NCI-H2107 treated with DMSO at 0.1 percent for 48 hours (cell line): ENCODE measurements at regions not wholly inside any gene's neighbourhood (a gene's known extent, or its start where the extent isn't known, plus 50 kb on each side); places are given as distances from the start of the nearest gene placed in this dataset.
"Not testable (repeated sequence)": the region's sequence is repeated elsewhere in the genome, so short reads cannot be mapped to it uniquely, and the experiment has no call there.

Source experiments
- DNase-seq: peaks from one replicate; lab custom pipeline; 2025; ENCODE audit not compliant: unreplicated experiment; lab: John Stamatoyannopoulos, UW

DNA sequence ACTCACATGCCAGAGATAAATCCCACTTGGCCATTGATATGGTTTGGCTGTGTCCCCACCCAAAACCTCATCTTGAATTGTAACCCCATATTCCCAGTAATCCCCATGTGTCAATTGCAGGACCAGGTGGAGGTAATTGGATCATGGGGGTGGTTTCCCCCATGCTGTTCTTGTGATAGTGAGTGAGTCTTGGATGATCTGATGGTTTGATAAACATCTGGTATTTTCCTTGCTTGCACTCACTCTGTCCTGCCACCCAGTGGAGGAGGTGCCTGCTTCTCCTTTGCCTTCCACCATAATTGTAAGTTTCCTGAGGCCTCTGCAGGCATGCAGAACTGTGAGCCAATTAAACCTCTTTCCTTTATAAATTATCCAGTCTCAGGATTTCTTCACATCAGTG is 50.4 kb upstream of the B3GAT2 start:
- DNase-seq: not testable (repeated sequence)

DNA sequence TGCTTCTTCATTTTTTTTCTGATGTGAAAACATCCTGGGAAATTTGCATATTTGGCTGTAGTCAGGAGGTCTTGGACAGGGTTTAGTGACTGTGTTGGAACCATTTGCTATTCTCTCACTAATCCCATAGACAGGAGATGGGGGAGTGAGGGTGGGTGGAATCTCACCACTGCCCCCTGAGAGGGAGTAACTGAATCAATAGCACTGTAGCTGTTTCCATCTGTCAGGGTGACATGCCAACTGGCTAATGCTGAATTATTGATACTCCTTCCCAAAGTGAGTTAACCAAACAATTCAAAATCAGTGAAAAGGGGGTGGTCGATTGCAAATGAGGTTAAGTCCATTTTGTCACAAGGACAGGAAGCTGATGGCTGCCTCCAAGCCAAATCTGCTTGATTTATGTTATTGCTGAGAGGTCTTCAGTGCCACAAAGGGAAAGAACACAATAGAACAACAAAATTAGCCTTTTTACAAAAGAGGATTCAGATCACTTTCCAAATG is 55.1 kb upstream of the B3GAT2 start:
- DNase-seq: no peak

GRCh38 chr6:71012866-71013469 is 56.1 kb upstream of the B3GAT2 start:
- DNase-seq: peak; percentile 70

DNA sequence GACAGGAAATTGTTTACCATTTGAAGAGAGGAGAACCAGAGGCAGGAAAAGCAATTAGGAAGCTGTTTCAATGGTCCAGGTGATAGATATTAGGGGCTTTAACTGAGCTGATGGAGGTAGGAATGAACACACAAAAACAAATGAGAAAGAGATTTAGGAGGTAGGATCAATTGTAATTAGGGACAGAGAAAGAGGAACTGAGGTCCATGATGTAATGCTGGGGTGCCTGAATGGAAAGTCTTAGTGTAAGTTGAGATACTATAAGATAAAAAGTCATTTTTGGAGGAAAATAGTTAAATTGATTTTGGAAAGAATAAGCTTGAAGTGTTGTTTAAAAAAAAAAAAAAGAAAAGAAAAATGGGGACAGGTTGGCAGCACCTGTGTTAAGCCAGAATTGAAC is 58.5 kb upstream of the B3GAT2 start:
- DNase-seq: no peak

DNA sequence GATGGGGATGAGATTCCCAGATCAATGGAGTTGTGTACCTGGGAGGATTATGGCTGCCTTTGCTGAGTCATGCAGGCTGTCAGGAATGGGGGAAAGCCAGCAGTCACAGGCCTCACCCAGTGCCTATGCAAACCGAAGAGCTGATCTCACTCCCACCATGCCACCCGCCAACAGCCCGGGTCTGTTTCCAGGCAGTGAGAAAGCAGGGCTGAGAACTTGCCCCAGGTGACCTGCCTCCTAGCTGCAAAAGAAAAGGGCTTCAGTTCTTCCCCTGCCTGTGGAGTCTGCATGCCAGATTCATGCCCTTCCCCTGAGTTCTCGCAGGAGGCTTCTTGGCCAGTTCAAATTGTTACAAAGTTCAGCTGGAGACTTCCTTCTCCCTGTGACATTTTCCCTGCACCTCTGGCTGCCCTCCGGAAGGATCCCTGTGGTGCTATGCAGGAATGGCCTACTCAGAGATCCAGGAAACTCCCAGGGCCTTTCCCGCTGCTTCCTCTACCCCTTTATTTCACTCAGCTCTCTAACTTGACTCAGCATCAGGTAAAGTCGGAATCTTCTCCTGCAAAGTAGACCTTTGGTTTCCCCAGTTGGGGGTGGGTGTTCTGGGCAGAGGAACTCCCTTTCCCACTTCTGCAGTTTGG is 71.5 kb upstream of the B3GAT2 start:
- DNase-seq: no peak

- no peak for DNase-seq
Measured at GRCh38 chr6:71028877-71029252, 72.0 kb upstream of the B3GAT2 start.

DNA sequence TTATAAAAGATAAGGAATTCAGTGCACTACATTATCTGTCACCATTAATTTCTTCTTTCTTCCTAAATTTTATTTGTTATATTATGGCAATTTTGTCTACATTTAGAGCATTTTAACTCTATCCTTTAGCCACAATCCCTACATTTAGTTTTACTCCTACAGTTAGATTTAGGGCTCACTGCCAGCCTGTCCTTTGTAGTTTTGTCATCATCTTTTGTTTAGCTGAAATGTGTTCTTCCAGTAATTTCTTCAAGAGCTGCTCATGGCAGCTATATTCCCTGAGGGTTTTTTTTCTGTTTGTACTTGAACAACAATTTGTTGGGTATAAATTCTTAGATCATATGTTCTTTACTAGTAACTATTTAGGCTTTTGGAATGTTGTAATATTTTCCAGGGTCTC is 72.7 kb upstream of the B3GAT2 start:
- DNase-seq: peak; percentile 25

DNA sequence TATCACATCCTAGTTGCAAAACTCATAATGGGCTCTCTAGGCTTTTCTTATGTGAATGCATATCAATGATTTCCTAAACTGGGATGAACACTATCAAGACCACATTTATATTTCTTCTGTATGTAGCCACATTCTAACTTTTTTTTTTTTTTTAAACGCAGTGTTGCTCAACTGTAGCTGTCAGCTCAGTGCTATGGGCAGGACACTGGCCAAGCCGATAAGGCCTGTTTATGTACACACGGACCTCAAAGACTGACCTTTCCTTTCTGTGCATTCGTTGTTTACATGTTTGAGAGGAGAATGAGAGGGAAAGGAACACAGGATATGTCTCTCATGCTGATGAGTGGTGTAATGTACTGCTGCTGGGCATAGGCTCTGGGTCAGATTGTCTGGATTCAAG is 75.1 kb upstream of the B3GAT2 start:
- no peak for DNase-seq

DNA sequence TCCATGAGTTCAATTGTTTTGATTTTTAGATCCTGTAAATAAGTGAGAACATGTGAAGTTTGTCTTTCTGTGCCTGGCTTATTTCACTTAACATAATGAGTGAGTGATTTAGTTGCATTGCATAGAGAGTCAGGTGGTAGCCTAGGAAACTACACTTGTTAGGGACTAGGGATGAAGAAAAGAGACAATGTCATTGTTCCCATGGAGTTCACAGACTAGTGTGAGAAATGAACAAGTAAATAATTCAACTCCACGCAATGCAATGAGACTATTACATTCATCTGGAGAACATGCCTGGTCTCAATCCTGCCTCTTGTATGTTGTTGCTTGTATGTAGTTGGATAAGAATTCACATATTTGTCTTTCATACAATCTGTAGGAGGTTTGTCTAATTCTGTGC is 76.3 kb upstream of the B3GAT2 start:
- no peak for DNase-seq

DNA sequence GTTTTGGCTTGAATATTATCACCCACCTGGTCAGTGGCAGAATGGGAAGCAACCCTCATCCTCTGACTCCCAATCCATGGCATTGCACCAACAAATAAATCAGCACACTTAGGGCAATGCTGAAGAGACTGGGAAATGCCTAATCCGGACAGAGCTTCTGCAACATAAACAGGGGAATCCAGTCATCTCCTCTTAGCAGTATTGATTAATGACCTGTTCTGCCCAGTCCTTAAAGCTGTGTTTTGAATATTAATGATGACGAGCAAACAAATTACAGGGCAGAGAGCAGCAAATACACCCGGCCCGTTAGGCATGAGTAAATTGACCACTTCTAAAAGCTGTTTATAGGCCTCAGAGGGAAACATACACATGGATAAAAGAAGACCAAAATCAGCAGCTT is 77.0 kb upstream of the B3GAT2 start:
- no peak for DNase-seq

DNA sequence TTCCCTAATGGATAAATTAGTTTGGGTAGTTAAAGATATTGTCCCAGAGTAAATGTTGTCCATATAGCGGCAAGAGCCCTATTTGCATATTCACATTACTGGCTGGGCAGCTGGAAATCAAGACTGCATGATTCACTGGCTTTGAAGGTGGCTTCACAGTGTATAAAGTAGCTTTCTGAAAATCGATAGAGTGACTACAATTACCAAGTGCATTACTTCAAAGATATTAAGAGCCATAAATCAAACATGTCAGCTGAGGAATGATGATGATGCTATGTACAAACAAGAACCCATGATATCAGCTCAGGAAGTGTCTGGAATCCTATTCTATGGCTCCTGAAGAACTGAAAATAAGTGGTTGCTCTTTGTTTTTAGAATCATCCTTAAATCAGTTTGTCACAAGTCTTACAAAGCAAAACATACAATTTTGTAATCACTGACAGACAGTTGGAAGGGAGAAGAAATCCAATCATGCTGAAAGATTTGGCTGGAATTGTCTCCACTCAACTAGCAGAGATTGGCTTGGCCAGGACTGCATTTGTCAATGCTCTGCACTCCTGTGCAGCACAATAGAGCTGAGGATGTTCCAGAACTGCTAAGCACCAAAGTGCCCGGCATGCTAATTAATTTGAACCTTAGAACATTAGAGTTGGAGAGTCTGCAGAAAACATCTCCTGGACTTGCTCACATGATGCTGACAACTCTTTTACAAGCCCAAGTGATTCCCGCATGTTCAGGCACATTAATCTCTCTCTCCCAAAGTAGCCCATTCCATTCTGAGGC is 77.9 kb upstream of the B3GAT2 start:
- DNase-seq: peak; percentile 32

- DNase-seq: no peak
Measured at GRCh38 chr6:71035871-71036270, 79.0 kb upstream of the B3GAT2 start.

GRCh38 chr6:71038711-71039344 is 82.0 kb upstream of the B3GAT2 start:
- peak; percentile 94 for DNase-seq

DNA sequence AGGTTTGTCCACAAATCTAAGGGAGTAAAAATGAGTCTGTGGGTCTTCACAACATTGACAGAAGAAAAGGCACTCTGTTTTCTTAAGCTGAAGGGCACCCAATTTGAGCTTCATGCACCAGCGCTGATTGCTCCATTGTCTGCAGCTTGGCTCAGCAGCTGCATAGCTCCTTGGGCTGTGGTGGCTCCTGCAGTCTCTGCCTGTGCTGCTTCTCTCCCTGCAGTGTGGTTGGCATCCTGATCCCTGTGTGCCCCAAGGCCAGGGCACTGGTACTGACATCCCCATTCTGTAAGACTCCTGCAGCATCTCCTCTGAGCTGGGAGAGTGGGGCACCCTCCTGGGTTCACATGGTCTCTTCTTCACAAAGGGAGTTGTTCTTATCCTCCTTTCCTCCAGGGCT is 83.2 kb upstream of the B3GAT2 start:
- DNase-seq: no peak

DNA sequence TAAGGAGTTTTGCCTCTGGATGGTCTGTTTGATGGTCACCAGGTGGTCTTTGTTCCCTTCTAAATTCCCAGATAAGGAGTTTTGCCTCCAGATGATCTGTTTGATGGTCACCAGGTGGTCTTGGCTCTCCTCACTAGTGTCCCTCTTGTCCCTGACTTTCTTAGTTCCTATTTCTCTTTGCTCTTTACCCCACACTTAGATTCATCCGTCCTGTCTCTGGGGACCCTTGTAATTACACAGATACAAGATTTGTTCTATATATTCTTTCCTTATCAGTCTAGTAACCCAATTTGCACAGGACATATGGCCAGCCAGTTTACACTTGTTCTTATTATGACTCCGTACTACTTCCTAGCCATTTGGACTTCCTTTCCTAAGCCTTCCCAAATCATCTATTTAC is 84.0 kb upstream of the B3GAT2 start:
- no peak for DNase-seq

DNA sequence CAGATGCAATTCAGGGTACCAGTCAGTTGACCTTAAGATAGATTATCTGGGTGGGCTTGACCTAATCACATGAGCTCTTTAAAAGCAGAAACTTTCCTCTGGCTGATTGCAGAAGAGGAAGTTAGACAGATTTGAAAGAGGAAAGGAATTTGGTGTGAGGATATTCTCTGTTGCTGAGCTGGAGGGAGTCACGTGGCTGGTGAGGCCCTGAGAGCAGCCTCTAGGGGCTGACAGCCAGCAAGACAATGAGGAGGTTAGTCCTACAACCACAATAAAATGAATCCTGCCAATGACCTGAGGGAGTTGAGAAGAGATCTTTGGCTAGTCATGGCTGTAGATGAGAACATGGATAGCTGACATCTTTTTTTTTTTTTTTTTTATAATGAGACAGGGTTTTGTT is 87.0 kb upstream of the B3GAT2 start:
- no peak for DNase-seq

GRCh38 chr6:71044753-71045152 is 87.9 kb upstream of the B3GAT2 start:
- DNase-seq: no peak

DNA sequence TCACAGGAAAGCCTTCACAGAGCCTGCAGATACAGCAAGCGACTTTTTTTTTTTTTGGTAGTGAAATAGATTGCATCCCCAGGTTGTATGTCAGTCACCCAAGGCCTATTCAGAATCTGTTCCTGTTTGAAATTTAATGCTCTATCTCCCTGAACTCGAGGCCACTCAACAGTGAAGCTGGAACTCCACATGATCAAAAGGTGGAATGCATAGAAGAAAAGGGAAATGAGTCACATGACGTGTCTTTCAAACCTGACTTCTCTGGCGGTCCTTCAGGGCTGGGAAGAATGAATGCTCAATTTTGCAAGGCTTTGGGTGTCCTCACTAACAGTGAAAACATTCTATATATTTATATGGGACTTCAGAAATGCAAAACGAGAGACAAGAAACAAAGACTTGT is 88.4 kb upstream of the B3GAT2 start:
- peak; percentile 91 for DNase-seq

- DNase-seq: no peak
Measured at GRCh38 chr6:71047417-71047816, 90.6 kb upstream of the B3GAT2 start.

DNA sequence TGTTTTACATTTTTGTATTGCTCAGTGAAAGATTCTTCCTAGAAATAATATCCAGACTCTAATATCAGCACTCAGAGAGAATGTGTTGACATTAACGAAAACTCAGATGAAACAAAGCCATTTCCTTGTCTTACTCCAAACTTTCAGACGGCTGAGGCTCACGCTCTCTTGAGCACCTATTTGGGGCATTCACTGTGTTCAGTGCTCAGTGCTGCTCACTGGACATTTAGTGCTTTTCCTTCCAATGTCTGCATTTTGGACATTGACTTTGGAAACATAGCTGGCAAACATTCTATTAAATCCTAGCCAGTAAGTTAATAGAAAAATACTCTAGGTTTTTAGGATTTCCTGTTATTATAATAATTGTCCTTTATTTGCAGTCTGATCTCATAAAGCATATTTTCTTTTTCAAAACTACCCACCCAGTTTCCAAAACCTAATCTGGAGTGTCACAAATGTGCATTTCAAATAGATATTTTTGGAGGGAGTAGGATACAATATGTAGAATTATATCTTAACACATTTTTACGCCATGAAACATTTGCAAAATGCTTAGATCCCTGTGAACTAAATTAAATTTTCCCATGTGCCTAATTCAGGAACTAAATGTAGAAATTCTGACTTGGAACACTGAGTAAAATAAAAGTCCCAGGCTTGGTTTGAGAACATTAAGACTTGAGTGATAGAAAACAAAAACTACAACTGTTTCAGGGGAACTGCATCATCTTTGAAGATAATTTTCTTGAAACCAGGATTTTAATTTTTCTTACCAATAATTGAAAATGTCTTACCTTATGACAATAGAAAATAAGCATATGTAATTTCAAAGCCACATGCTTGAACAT is 91.7 kb upstream of the B3GAT2 start:
- DNase-seq: no peak

- DNase-seq: no peak
Measured at GRCh38 chr6:71049198-71049770, 92.4 kb upstream of the B3GAT2 start.
